Smooth muscle cell (in vitro differentiated cells): ENCODE measurements at regions not wholly inside any gene's neighbourhood (a gene's known extent, or its start where the extent isn't known, plus 50 kb on each side); places are given as distances from the start of the nearest gene placed in this dataset.

Source experiments
- DNase-seq: peaks from one replicate; lab custom pipeline; 2025; ENCODE audit not compliant: unreplicated experiment; lab: John Stamatoyannopoulos, UW
- H2AFZ ChIP-seq: fragments of 200-600 bp; sonication (generic); 2 replicates; pipeline ENCODE4 v1.6.0; 2016; ENCODE audit warnings: antibody characterized with exemption, low read depth, mild to moderate bottlenecking
- H3F3A ChIP-seq: fragments of 200-600 bp; sonication (generic); 2 replicates; pipeline ENCODE4 v1.6.0; 2017; ENCODE audit warnings: antibody characterized with exemption, low read depth
- H3K27ac ChIP-seq: fragments of 200-600 bp; sonication (generic); 2 replicates; pipeline ENCODE4 v1.5.1; 2016; ENCODE audit warnings: low read depth, mild to moderate bottlenecking
- H3K27me3 ChIP-seq: fragments of 200-600 bp; sonication (generic); 2 replicates; pipeline ENCODE4 v1.6.1; 2016; ENCODE audit warnings: low read depth, mild to moderate bottlenecking
- H3K36me3 ChIP-seq: fragments of 200-600 bp; sonication (generic); 2 replicates; pipeline ENCODE4 v1.5.1; 2016; ENCODE audit warnings: low read depth
- H3K4me1 ChIP-seq: fragments of 200-600 bp; sonication (generic); 2 replicates; pipeline ENCODE4 v1.5.1; 2016; ENCODE audit warnings: low read depth
- H3K4me2 ChIP-seq: fragments of 200-600 bp; sonication (generic); 2 replicates; pipeline ENCODE4 v1.6.0; 2016; ENCODE audit warnings: mild to moderate bottlenecking
- H3K4me3 ChIP-seq: fragments of 200-600 bp; sonication (generic); 2 replicates; pipeline ENCODE4 v1.5.1; 2016; ENCODE audit warnings: mild to moderate bottlenecking
- H3K79me2 ChIP-seq: fragments of 200-600 bp; sonication (generic); 2 replicates; pipeline ENCODE4 v1.6.0; 2016; ENCODE audit warnings: low read depth, mild to moderate bottlenecking
- H3K9ac ChIP-seq: fragments of 200-600 bp; sonication (generic); 2 replicates; pipeline ENCODE4 v1.6.0; 2016; ENCODE audit warnings: low read depth
- H3K9me3 ChIP-seq: fragments of 200-600 bp; sonication (generic); replicated peaks from 2 replicates; pipeline ENCODE4 v1.5.1; 2016; ENCODE audit warnings: low read depth
- H4K20me1 ChIP-seq: fragments of 200-600 bp; sonication (generic); 2 replicates; pipeline ENCODE4 v1.6.0; 2016; ENCODE audit warnings: low read depth
- CTCF ChIP-seq: fragments of 200-600 bp; sonication (generic); IDR thresholded peaks from 2 replicates; pipeline ENCODE4 v1.5.1; 2017; ENCODE audit warnings: borderline replicate concordance, mild to moderate bottlenecking, antibody characterized with exemption; ENCODE audit not compliant: insufficient read depth, poor library complexity, severe bottlenecking
- WGBS: methylation state at CpG from one replicate; pipeline ENCODE4 v1.1.7; 2016; ENCODE audit warnings: low lambda C conversion rate; 5-methylcytosine and 5-hydroxymethylcytosine counted together

- H3K9me3 ChIP-seq = no peaks in the 10 kb centered on the region
Observed at GRCh38 chr4:56211202-56211601, 176.1 kb downstream of the AASDH start.

GRCh38 chr4:56210397-56210796 lies 176.9 kb downstream of the AASDH start:
- H3K27ac ChIP-seq = no peak overlapping the region
- H3K79me2 ChIP-seq = no peaks in the 10 kb centered on the region
- H3K9me3 ChIP-seq = no peaks in the 10 kb centered on the region
- 16% methylated on average over 1 of the region's 1 CpG for WGBS
- no peak overlapping the region for H2AFZ ChIP-seq
- no peak for TF ChIP-seq CTCF
- no peaks in the 10 kb centered on the region for H4K20me1 ChIP-seq
- no peaks in the 10 kb centered on the region for H3K36me3 ChIP-seq
- DNase-seq = no peak
- no peak overlapping the region for H3K4me3 ChIP-seq
- no peaks in the 10 kb centered on the region for H3K27me3 ChIP-seq
- H3F3A ChIP-seq = no peaks in the 10 kb centered on the region
- H3K4me1 ChIP-seq = no peaks in the 10 kb centered on the region
- H3K4me2 ChIP-seq = no peak overlapping the region
- no peak overlapping the region for H3K9ac ChIP-seq

More at GRCh38 chr4:56211202-56211601, 176.1 kb downstream of the AASDH start:
- Histone ChIP-seq H3K79me2 (no peaks in the 10 kb centered on the region), H3K27ac (no peak overlapping the region), H3K4me1 (no peaks in the 10 kb centered on the region), H3K36me3 (no peaks in the 10 kb centered on the region), H3K4me2 (no peak overlapping the region), H2AFZ (no peak overlapping the region), H3K27me3 (no peaks in the 10 kb centered on the region), H3K4me3 (no peak overlapping the region), H4K20me1 (no peaks in the 10 kb centered on the region), H3K9ac (no peak overlapping the region), H3F3A (no peaks in the 10 kb centered on the region)
- TF ChIP-seq CTCF = no peak
- 95% methylated on average over 3 of the region's 3 CpGs for WGBS
- no peak for DNase-seq

- no peak for TF ChIP-seq CTCF
Observed at GRCh38 chr4:56209767-56210166, 177.5 kb downstream of the AASDH start.

GRCh38 chr4:56208103-56208502 lies 179.2 kb downstream of the AASDH start:
- Histone ChIP-seq H3K4me1 (no peaks in the 10 kb centered on the region), H3K4me3 (no peak overlapping the region), H3F3A (no peaks in the 10 kb centered on the region), H3K4me2 (no peak overlapping the region), H3K27me3 (no peaks in the 10 kb centered on the region), H4K20me1 (no peaks in the 10 kb centered on the region), H2AFZ (no peak overlapping the region), H3K79me2 (no peaks in the 10 kb centered on the region), H3K27ac (no peak overlapping the region), H3K36me3 (no peaks in the 10 kb centered on the region), H3K9ac (no peak overlapping the region), H3K9me3 (no peaks in the 10 kb centered on the region)
- no peak for TF ChIP-seq CTCF
- 0% methylated on average over 1 of the region's 1 CpG for WGBS
- DNase-seq = no peak

More at GRCh38 chr4:56209767-56210166, 177.5 kb downstream of the AASDH start:
- Histone ChIP-seq H3F3A (no peaks in the 10 kb centered on the region), H3K4me3 (no peak overlapping the region), H3K4me1 (no peaks in the 10 kb centered on the region), H4K20me1 (no peaks in the 10 kb centered on the region), H3K4me2 (no peak overlapping the region), H3K79me2 (no peaks in the 10 kb centered on the region), H3K27me3 (no peaks in the 10 kb centered on the region), H3K36me3 (no peaks in the 10 kb centered on the region), H3K27ac (no peak overlapping the region), H3K9ac (no peak overlapping the region), H2AFZ (no peak overlapping the region), H3K9me3 (no peaks in the 10 kb centered on the region)
- WGBS = 48% methylated on average over 3 of the region's 3 CpGs
- no peak for DNase-seq
